Peyer's patch (tissue), 4 donors: ENCODE measurements at regions not wholly inside any gene's neighbourhood (a gene's known extent, or its start where the extent isn't known, plus 50 kb on each side); places are given as distances from the start of the nearest gene placed in this dataset.

Source experiments
- DNase-seq, 3 donors: peaks; one replicate each; pipeline ENCODE4 v3.0.0-alpha.2; 2017 to 2019
- H3K27ac ChIP-seq, 4 donors: fragments of 200-600 bp; sonication (generic); one replicate each; pipeline ENCODE4 v1.5.1; 2016 to 2019
- H3K27me3 ChIP-seq, 2 donors: fragments of 200-600 bp; sonication (generic); one replicate each; pipeline ENCODE4 v1.5.1; 2019
- H3K36me3 ChIP-seq, 3 donors: fragments of 200-600 bp; sonication (generic); one replicate each; pipeline ENCODE4 v1.5.1; 2016 to 2019
- H3K4me1 ChIP-seq, 4 donors: fragments of 200-600 bp; sonication (generic); one replicate each; pipeline ENCODE4 v1.5.1; 2016 to 2019
- H3K4me3 ChIP-seq, 4 donors: fragments of 200-600 bp; sonication (generic); 1 replicate in 3 of 4; 2 replicates in 1 of 4; pipeline ENCODE4 v1.5.1; 2016 to 2019; ENCODE audit warnings: mild to moderate bottlenecking in 1 of 4
- H3K9me3 ChIP-seq, 4 donors: fragments of 200-600 bp; sonication (generic); one replicate each; pipeline ENCODE4 v1.5.1; 2016 to 2019; ENCODE audit warnings: mild to moderate bottlenecking in 1 of 4
- CTCF ChIP-seq, 6 experiments: fragments of 450-650 bp in 4 of 6; fragments of 200-600 bp in 2 of 6; sonication (generic) in 1 of 6; IDR thresholded peaks; one replicate each; pipeline ENCODE4 v1.5.1; 2017 to 2019; ENCODE audit warnings: antibody characterized with exemption in 6 of 6, mild to moderate bottlenecking in 3 of 6, moderate library complexity in 1 of 6
- POLR2A ChIP-seq, 2 donors: fragments of 450-650 bp; IDR thresholded peaks; one replicate each; pipeline ENCODE4 v1.5.1; 2017; ENCODE audit warnings: antibody characterized with exemption in 2 of 2, mild to moderate bottlenecking in 2 of 2, moderate library complexity in 2 of 2

- H3K9me3 ChIP-seq, result no peaks in the 10 kb centered on the region
- H3K4me3 ChIP-seq, result no peak overlapping the region
- H3K27ac ChIP-seq, result no peak overlapping the region
- no peaks in the 10 kb centered on the region for H3K4me1 ChIP-seq
- DNase-seq, result no peak
- no peaks in the 10 kb centered on the region for H3K36me3 ChIP-seq
- no peaks in the 10 kb centered on the region for H3K27me3 ChIP-seq
- TF ChIP-seq POLR2A (IDR thresholded peaks at IDR 0.05) (no peak), CTCF (IDR thresholded peaks at IDR 0.05) (no peak)
Observed at GRCh38 chr11:109480251-109480650, 58.3 kb downstream of the C11orf87 start.

GRCh38 chr11:109486129-109486528 lies 64.1 kb downstream of the C11orf87 start:
- no peaks in the 10 kb centered on the region for H3K4me1 ChIP-seq
- no peaks in the 10 kb centered on the region for H3K36me3 ChIP-seq
- no peaks in the 10 kb centered on the region for H3K9me3 ChIP-seq
- H3K27me3 ChIP-seq, result no peaks in the 10 kb centered on the region
- no peak overlapping the region for H3K4me3 ChIP-seq
- no peak for DNase-seq
- no peak overlapping the region for H3K27ac ChIP-seq
- TF ChIP-seq POLR2A (IDR thresholded peaks at IDR 0.05) (no peak), CTCF (IDR thresholded peaks at IDR 0.05) (no peak)

DNA sequence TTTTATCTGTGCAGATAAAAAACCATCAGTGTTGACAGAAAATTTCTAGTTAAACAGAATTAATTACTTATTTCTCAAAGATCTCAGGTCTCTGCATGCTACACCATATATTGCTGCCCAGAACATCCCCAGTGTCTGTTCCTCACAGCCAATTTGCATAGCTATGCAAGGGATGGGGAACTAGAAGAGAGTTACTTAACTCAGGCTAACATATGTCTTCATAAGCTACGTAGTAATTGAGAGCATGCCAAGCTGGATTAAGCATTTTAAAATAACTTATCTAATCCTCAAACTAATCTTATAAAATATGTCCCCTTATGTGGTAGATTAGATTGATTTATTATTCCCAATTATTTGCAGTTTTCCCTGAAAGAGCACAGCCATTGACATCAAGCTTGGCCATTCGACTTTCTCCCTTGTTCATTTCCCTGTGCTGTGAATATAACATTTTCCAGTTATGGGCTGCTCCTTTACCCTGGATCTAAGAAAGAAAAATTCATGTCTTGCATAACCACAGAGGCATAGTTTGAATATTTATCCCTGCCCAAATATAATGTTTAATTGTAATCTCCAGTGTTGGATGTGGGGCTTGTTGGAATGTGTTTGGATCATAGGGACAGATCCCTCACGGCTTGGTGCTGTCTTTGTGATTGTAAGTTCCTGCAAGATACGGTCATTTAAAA lies 69.1 kb downstream of the C11orf87 start:
- no peaks in the 10 kb centered on the region for H3K27me3 ChIP-seq
- no peak overlapping the region for H3K27ac ChIP-seq
- H3K9me3 ChIP-seq, result no peaks in the 10 kb centered on the region
- H3K4me1 ChIP-seq, result no peaks in the 10 kb centered on the region
- no peak for DNase-seq
- TF ChIP-seq POLR2A (IDR thresholded peaks at IDR 0.05) (no peak), CTCF (IDR thresholded peaks at IDR 0.05) (no peak)
- H3K36me3 ChIP-seq, result no peaks in the 10 kb centered on the region
- H3K4me3 ChIP-seq, result no peak overlapping the region

GRCh38 chr11:109506115-109506514 lies 84.1 kb downstream of the C11orf87 start:
- Histone ChIP-seq H3K4me3 (no peak overlapping the region), H3K4me1 (no peaks in the 10 kb centered on the region), H3K27ac (no peak overlapping the region), H3K9me3 (no peaks in the 10 kb centered on the region), H3K36me3 (no peaks in the 10 kb centered on the region), H3K27me3 (no peaks in the 10 kb centered on the region)
- DNase-seq, result no peak
- no peak for TF ChIP-seq POLR2A (IDR thresholded peaks at IDR 0.05)
- no peak for TF ChIP-seq CTCF (IDR thresholded peaks at IDR 0.05)

DNA sequence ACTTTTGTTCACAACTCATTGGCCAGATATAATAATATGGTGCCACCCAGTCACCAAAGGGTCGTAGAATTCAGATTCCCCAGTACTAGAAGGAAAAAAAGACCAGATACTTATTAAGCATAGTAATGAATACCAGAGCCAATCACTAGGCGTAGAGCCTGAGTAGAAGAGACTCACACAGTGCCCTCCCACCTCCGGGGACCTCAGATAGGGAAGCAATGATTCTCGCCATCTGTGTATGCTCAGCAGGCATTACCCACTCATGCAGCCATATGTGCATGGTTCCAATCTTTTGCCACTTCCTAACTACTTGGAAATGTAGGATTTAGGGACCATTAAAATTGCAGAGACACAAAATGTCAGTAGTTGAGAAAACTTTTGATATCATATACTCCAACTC lies 85.3 kb downstream of the C11orf87 start:
- TF ChIP-seq CTCF (IDR thresholded peaks at IDR 0.05), result no peak
- no peak for TF ChIP-seq POLR2A (IDR thresholded peaks at IDR 0.05)
- Histone ChIP-seq H3K9me3 (no peaks in the 10 kb centered on the region), H3K36me3 (no peaks in the 10 kb centered on the region), H3K27me3 (no peaks in the 10 kb centered on the region), H3K4me3 (no peak overlapping the region), H3K4me1 (no peaks in the 10 kb centered on the region), H3K27ac (no peak overlapping the region)
- DNase-seq, result no peak
